ENCODE measurements at regions not wholly inside any gene's neighbourhood (a gene's known extent, or its start where the extent isn't known, plus 50 kb on each side); places are given as distances from the start of the nearest gene placed in this dataset.

- DNase-seq, result no peak
Observed at GRCh38 chr1:188243456-188243855, 1414.7 kb downstream of the PLA2G4A start.

GRCh38 chr1:188244681-188245080 is 1415.9 kb downstream of the PLA2G4A start:
- no peak for DNase-seq

- DNase-seq, result no peak
Observed at GRCh38 chr1:188247255-188247654, 1418.5 kb downstream of the PLA2G4A start.

GRCh38 chr1:188249811-188250210 is 1421.1 kb downstream of the PLA2G4A start:
- no peak for DNase-seq

GRCh38 chr1:188251036-188251435 is 1422.3 kb downstream of the PLA2G4A start:
- no peak for DNase-seq

GRCh38 chr1:188261849-188262248 is 1433.1 kb downstream of the PLA2G4A start:
- DNase-seq, result no peak

GRCh38 chr1:188269956-188270355 is 1441.2 kb downstream of the PLA2G4A start:
- no peak for DNase-seq

GRCh38 chr1:188270497-188270896 is 1441.7 kb downstream of the PLA2G4A start:
- DNase-seq, result no peak

- no peak for DNase-seq
Observed at GRCh38 chr1:188277771-188278170, 1449.0 kb downstream of the PLA2G4A start.

GRCh38 chr1:188281921-188282320 is 1453.2 kb downstream of the PLA2G4A start:
- DNase-seq, result no peak

- DNase-seq, result no peak
Observed at GRCh38 chr1:188295157-188295556, 1466.4 kb downstream of the PLA2G4A start.

- DNase-seq, result no peak
Observed at GRCh38 chr1:188302746-188303145, 1474.0 kb downstream of the PLA2G4A start.

GRCh38 chr1:188314557-188315137 is 1485.9 kb downstream of the PLA2G4A start:
- no peak for DNase-seq

- DNase-seq, result no peak
Observed at GRCh38 chr1:188317894-188318293, 1489.1 kb downstream of the PLA2G4A start.

GRCh38 chr1:188325211-188325610 is 1496.5 kb downstream of the PLA2G4A start:
- no peak for DNase-seq

GRCh38 chr1:188343914-188344313 is 1515.2 kb downstream of the PLA2G4A start:
- no peak for DNase-seq

- DNase-seq, result no peak
Observed at GRCh38 chr1:188350104-188350503, 1521.4 kb downstream of the PLA2G4A start.

- DNase-seq, result no peak
Observed at GRCh38 chr1:188355082-188355481, 1526.3 kb downstream of the PLA2G4A start.

GRCh38 chr1:188355847-188356246 is 1527.1 kb downstream of the PLA2G4A start:
- DNase-seq, result no peak

- no peak for DNase-seq
Observed at GRCh38 chr1:188359315-188359714, 1530.6 kb downstream of the PLA2G4A start.

GRCh38 chr1:188363943-188364342 is 1535.2 kb downstream of the PLA2G4A start:
- DNase-seq, result no peak

GRCh38 chr1:188364927-188365449 is 1536.2 kb downstream of the PLA2G4A start:
- no peak for DNase-seq

GRCh38 chr1:188365874-188366273 is 1537.1 kb downstream of the PLA2G4A start:
- DNase-seq, result no peak

- no peak for DNase-seq
Observed at GRCh38 chr1:188367661-188368060, 1538.9 kb downstream of the PLA2G4A start.

GRCh38 chr1:188371295-188371806 is 1542.6 kb downstream of the PLA2G4A start:
- no peak for DNase-seq
